Dedifferentiated amniotic fluid mesenchymal stem cell (primary cell): ENCODE measurements at regions not wholly inside any gene's neighbourhood (a gene's known extent, or its start where the extent isn't known, plus 50 kb on each side); places are given as distances from the start of the nearest gene placed in this dataset.
"Not testable (repeated sequence)": the region's sequence is repeated elsewhere in the genome, so short reads cannot be mapped to it uniquely, and the experiment has no call there.

Source experiments
- DNase-seq: peaks from one replicate; pipeline ENCODE4 v3.0.0-alpha.2; 2016; ENCODE audit errors: extremely low spot score

DNA sequence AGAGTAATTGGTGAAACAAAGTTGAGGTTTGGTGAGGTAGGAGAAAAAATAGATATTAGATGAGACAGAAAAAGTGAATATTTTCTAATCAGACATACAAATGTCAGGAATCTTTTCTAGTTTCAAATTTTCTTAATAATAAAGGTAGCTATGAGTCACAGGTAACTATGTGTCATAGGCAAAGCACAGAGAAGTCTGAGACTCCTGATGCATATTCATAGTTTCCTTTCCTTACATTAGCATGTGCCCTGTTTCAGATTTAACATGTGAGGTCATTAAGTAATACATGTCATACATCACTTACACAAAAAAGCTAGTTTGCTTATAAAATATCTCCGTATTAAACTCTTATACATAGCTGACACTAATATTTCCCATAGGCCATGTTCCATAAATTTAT, 1141.3 kb upstream of the PCDH20 start:
- no peak for DNase-seq

- DNase-seq = no peak
These were observed 1135.9 kb upstream of the PCDH20 start for GRCh38 chr13:62551588-62551987.

GRCh38 chr13:62544928-62545327, 1129.3 kb upstream of the PCDH20 start:
- DNase-seq = no peak

DNA sequence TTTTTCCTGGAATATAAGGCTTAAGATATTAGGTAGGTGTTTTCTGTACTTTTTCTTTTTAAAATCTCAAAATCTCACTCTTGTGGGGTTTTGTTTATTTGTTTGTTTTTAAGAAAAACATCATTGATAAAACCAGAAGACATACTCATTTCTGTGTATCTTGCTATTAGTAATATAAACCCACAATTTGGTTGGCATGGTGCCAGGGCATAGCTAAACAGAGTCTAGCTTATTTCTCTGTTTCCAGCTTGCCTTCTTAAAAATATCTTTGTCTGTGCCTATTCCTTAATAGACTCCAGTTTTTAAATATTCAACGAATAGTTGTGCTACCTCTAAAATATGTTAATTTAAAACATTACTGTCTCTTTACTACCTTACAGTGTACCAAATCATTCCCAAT, 1121.9 kb upstream of the PCDH20 start:
- DNase-seq = no peak

- DNase-seq = no peak
These were observed 1110.0 kb upstream of the PCDH20 start for GRCh38 chr13:62525652-62526051.

DNA sequence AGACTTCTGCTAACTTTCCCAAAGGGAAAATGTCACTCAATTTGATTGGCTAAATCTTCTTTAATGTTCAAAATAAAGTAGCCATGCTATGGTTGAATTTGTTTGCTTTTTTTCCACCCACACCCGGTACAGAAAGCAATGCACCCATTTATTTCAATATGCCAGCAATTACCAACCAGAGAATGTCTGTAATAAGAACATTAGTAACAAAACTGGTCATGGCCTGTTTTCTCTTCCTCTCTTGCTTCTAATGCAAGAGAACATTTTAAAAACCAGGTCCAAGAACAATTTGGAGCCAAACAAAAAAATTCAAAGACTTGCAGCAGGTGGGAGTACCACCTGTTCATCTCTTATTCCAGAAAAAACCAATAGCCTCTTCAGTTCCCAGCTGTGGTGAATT, 1108.8 kb upstream of the PCDH20 start:
- DNase-seq = no peak

GRCh38 chr13:62524061-62524460, 1108.4 kb upstream of the PCDH20 start:
- DNase-seq = no peak

- DNase-seq = no peak
These were observed 1096.8 kb upstream of the PCDH20 start for GRCh38 chr13:62512194-62513141.

DNA sequence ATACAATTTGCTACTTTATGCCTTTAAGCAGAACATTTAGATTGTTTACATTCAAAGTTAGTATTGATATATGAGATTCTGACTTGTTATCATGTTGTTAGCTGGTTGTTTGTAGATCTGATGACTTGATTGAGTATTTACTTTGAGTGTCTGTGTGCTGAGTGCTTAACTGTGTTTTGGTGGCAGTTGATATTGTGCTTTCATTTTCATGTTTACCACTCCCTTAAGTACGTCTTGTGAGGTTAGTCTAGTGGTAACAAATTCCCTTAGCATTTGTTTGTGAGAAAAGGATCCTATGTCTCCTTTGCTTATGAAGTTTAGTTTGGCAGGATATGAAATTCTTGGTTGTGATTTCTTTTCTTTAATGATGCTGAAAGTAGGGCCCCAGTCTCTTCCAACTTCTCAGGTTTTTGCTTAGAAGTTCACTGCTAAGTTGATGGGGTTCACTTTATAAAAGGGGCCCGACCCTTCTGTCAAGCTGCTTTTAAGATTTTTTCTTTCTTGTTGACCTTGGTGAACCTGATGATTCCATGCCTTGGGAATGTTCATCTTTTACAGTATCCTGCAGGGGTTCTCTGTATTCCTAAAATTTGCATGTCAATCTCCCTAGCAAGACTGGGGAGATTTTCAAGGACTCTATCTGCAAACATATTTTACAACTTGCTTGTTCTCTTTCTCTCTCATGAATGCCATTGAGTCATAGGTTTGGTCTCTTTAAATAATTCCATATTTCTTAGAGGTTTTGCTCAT, 1095.4 kb upstream of the PCDH20 start:
- no peak for DNase-seq

- DNase-seq = no peak
These were observed 1086.9 kb upstream of the PCDH20 start for GRCh38 chr13:62502588-62502987.

GRCh38 chr13:62489731-62490130, 1074.1 kb upstream of the PCDH20 start:
- no peak for DNase-seq

GRCh38 chr13:62483774-62484173, 1068.1 kb upstream of the PCDH20 start:
- peak; percentile 36 for DNase-seq

- no peak for DNase-seq
These were observed 1066.7 kb upstream of the PCDH20 start for GRCh38 chr13:62482351-62482750.

- DNase-seq = no peak
These were observed 1058.2 kb upstream of the PCDH20 start for GRCh38 chr13:62473944-62474237.

- DNase-seq = no peak
These were observed 1057.7 kb upstream of the PCDH20 start for GRCh38 chr13:62473190-62473943.

- no peak for DNase-seq
These were observed 1038.1 kb upstream of the PCDH20 start for GRCh38 chr13:62453761-62454160.

GRCh38 chr13:62450759-62451158, 1035.1 kb upstream of the PCDH20 start:
- DNase-seq = no peak

GRCh38 chr13:62447771-62448382, 1032.2 kb upstream of the PCDH20 start:
- not testable (repeated sequence) for DNase-seq

- no peak for DNase-seq
These were observed 1029.2 kb upstream of the PCDH20 start for GRCh38 chr13:62444805-62445204.

GRCh38 chr13:62434081-62434480, 1018.4 kb upstream of the PCDH20 start:
- no peak for DNase-seq

- no peak for DNase-seq
These were observed 1018.0 kb upstream of the PCDH20 start for GRCh38 chr13:62433660-62434059.

GRCh38 chr13:62432906-62433305, 1017.3 kb upstream of the PCDH20 start:
- no peak for DNase-seq
